Activated T-helper 17 cell treated with anti-CD3 and anti-CD28 coated beads, Interleukin-2, amount 50 U/mL, for 72 hours (primary cell): ENCODE measurements at regions not wholly inside any gene's neighbourhood (a gene's known extent, or its start where the extent isn't known, plus 50 kb on each side); places are given as distances from the start of the nearest gene placed in this dataset.
"Not testable (repeated sequence)": the region's sequence is repeated elsewhere in the genome, so short reads cannot be mapped to it uniquely, and the experiment has no call there.

Experiments
- ATAC-seq: fragments of 150-1000 bp; cut with Tn5 transposase; replicated peaks from 2 replicates; pipeline ENCODE4 v1.10.0; 2021; ENCODE audit warnings: mild to moderate bottlenecking, moderate library complexity
- H3K27ac Mint-ChIP-seq: one replicate; pipeline ENCODE4 v1.8.0; 2022; ENCODE audit warnings: mixed read lengths
- H3K27me3 Mint-ChIP-seq: one replicate; pipeline ENCODE4 v1.8.0; 2022; ENCODE audit warnings: mixed read lengths
- H3K36me3 Mint-ChIP-seq: one replicate; pipeline ENCODE4 v1.8.0; 2022; ENCODE audit warnings: low read depth, mild to moderate bottlenecking, mixed read lengths
- H3K4me1 Mint-ChIP-seq: one replicate; pipeline ENCODE4 v1.8.0; 2022; ENCODE audit warnings: mixed read lengths
- H3K4me3 Mint-ChIP-seq: one replicate; pipeline ENCODE4 v1.8.0; 2022; ENCODE audit warnings: mild to moderate bottlenecking, mixed read lengths
- H3K9me3 Mint-ChIP-seq: one replicate; pipeline ENCODE4 v1.8.0; 2022; ENCODE audit warnings: mixed read lengths

- H3K4me3 Mint-ChIP-seq, H3K27ac Mint-ChIP-seq, H3K36me3 Mint-ChIP-seq, H3K4me1 Mint-ChIP-seq, H3K9me3 Mint-ChIP-seq, ATAC-seq: not testable (repeated sequence)
- peaks cover 14% of the 10 kb centered on the region for H3K27me3 Mint-ChIP-seq
Observed at GRCh38 chr10:118964476-118964875, 65.0 kb upstream of the NANOS1 start.

- no peak for ATAC-seq
- H3K27ac Mint-ChIP-seq = no peak overlapping the region
- no peak overlapping the region for H3K4me3 Mint-ChIP-seq
- H3K27me3 Mint-ChIP-seq = peaks cover 14% of the 10 kb centered on the region
- H3K9me3 Mint-ChIP-seq = no peaks in the 10 kb centered on the region
- no peaks in the 10 kb centered on the region for H3K4me1 Mint-ChIP-seq
- no peaks in the 10 kb centered on the region for H3K36me3 Mint-ChIP-seq
Observed at GRCh38 chr10:118965096-118965495, 64.4 kb upstream of the NANOS1 start.

GRCh38 chr10:118965645-118966044 is 63.9 kb upstream of the NANOS1 start:
- H3K9me3 Mint-ChIP-seq = no peaks in the 10 kb centered on the region
- no peaks in the 10 kb centered on the region for H3K36me3 Mint-ChIP-seq
- no peak overlapping the region for H3K4me3 Mint-ChIP-seq
- no peaks in the 10 kb centered on the region for H3K4me1 Mint-ChIP-seq
- no peak for ATAC-seq
- H3K27ac Mint-ChIP-seq = no peak overlapping the region
- peaks cover 14% of the 10 kb centered on the region for H3K27me3 Mint-ChIP-seq

- no peaks in the 10 kb centered on the region for H3K9me3 Mint-ChIP-seq
- no peak for ATAC-seq
- H3K36me3 Mint-ChIP-seq = no peaks in the 10 kb centered on the region
- no peak overlapping the region for H3K4me3 Mint-ChIP-seq
- H3K27me3 Mint-ChIP-seq = peaks cover 18% of the 10 kb centered on the region
- H3K4me1 Mint-ChIP-seq = no peaks in the 10 kb centered on the region
- H3K27ac Mint-ChIP-seq = no peak overlapping the region
Observed at GRCh38 chr10:118966076-118966849, 63.3 kb upstream of the NANOS1 start.

- ATAC-seq = no peak
- H3K27me3 Mint-ChIP-seq = peaks cover 20% of the 10 kb centered on the region
- no peak overlapping the region for H3K27ac Mint-ChIP-seq
- H3K9me3 Mint-ChIP-seq = no peaks in the 10 kb centered on the region
- no peaks in the 10 kb centered on the region for H3K4me1 Mint-ChIP-seq
- no peak overlapping the region for H3K4me3 Mint-ChIP-seq
- H3K36me3 Mint-ChIP-seq = no peaks in the 10 kb centered on the region
Observed at GRCh38 chr10:118966850-118967125, 62.7 kb upstream of the NANOS1 start.

- no peak for ATAC-seq
- no peaks in the 10 kb centered on the region for H3K36me3 Mint-ChIP-seq
- no peak overlapping the region for H3K4me3 Mint-ChIP-seq
- H3K4me1 Mint-ChIP-seq = no peaks in the 10 kb centered on the region
- H3K9me3 Mint-ChIP-seq = no peaks in the 10 kb centered on the region
- H3K27ac Mint-ChIP-seq = no peak overlapping the region
- peaks cover 23% of the 10 kb centered on the region for H3K27me3 Mint-ChIP-seq
Observed at GRCh38 chr10:118967160-118967559, 62.4 kb upstream of the NANOS1 start.

GRCh38 chr10:118968060-118968459 is 61.5 kb upstream of the NANOS1 start:
- peaks cover 23% of the 10 kb centered on the region for H3K27me3 Mint-ChIP-seq
- H3K36me3 Mint-ChIP-seq = no peaks in the 10 kb centered on the region
- no peaks in the 10 kb centered on the region for H3K4me1 Mint-ChIP-seq
- ATAC-seq = no peak
- H3K9me3 Mint-ChIP-seq = no peaks in the 10 kb centered on the region
- H3K27ac Mint-ChIP-seq = no peak overlapping the region
- no peak overlapping the region for H3K4me3 Mint-ChIP-seq

- H3K4me3 Mint-ChIP-seq = no peak overlapping the region
- no peaks in the 10 kb centered on the region for H3K4me1 Mint-ChIP-seq
- peaks cover 4% of the 10 kb centered on the region for H3K9me3 Mint-ChIP-seq
- H3K27ac Mint-ChIP-seq = no peak overlapping the region
- H3K27me3 Mint-ChIP-seq = peaks cover 24% of the 10 kb centered on the region
- H3K36me3 Mint-ChIP-seq = no peaks in the 10 kb centered on the region
- no peak for ATAC-seq
Observed at GRCh38 chr10:118968482-118968881, 61.0 kb upstream of the NANOS1 start.

GRCh38 chr10:118969014-118969413 is 60.5 kb upstream of the NANOS1 start:
- Mint-ChIP-seq H3K27ac (no peak overlapping the region), H3K36me3 (no peaks in the 10 kb centered on the region), H3K4me3 (no peak overlapping the region), H3K4me1 (no peaks in the 10 kb centered on the region), H3K9me3 (peaks cover 6% of the 10 kb centered on the region), H3K27me3 (peaks cover 23% of the 10 kb centered on the region)
- ATAC-seq = no peak

GRCh38 chr10:118970770-118971169 is 58.7 kb upstream of the NANOS1 start:
- Mint-ChIP-seq H3K27me3 (peaks cover 27% of the 10 kb centered on the region), H3K9me3 (peaks cover 6% of the 10 kb centered on the region), H3K27ac (no peak overlapping the region), H3K36me3 (no peaks in the 10 kb centered on the region), H3K4me1 (no peaks in the 10 kb centered on the region), H3K4me3 (no peak overlapping the region)
- no peak for ATAC-seq

GRCh38 chr10:118971187-118971586 is 58.3 kb upstream of the NANOS1 start:
- peaks cover 6% of the 10 kb centered on the region for H3K9me3 Mint-ChIP-seq
- peaks cover 23% of the 10 kb centered on the region for H3K27me3 Mint-ChIP-seq
- no peak overlapping the region for H3K27ac Mint-ChIP-seq
- ATAC-seq = no peak
- no peak overlapping the region for H3K4me3 Mint-ChIP-seq
- H3K4me1 Mint-ChIP-seq = no peaks in the 10 kb centered on the region
- H3K36me3 Mint-ChIP-seq = no peaks in the 10 kb centered on the region

GRCh38 chr10:118971876-118972275 is 57.6 kb upstream of the NANOS1 start:
- H3K4me3 Mint-ChIP-seq = no peak overlapping the region
- H3K9me3 Mint-ChIP-seq = peaks cover 6% of the 10 kb centered on the region
- peaks cover 22% of the 10 kb centered on the region for H3K27me3 Mint-ChIP-seq
- no peak overlapping the region for H3K27ac Mint-ChIP-seq
- H3K36me3 Mint-ChIP-seq = no peaks in the 10 kb centered on the region
- H3K4me1 Mint-ChIP-seq = no peaks in the 10 kb centered on the region
- ATAC-seq = no peak

GRCh38 chr10:118973744-118974143 is 55.8 kb upstream of the NANOS1 start:
- no peak overlapping the region for H3K27ac Mint-ChIP-seq
- H3K27me3 Mint-ChIP-seq = peaks cover 23% of the 10 kb centered on the region
- no peak for ATAC-seq
- H3K9me3 Mint-ChIP-seq = peaks cover 6% of the 10 kb centered on the region
- no peak overlapping the region for H3K4me3 Mint-ChIP-seq
- no peaks in the 10 kb centered on the region for H3K4me1 Mint-ChIP-seq
- no peaks in the 10 kb centered on the region for H3K36me3 Mint-ChIP-seq

GRCh38 chr10:118974951-118975350 is 54.6 kb upstream of the NANOS1 start:
- no peak for ATAC-seq
- no peaks in the 10 kb centered on the region for H3K4me1 Mint-ChIP-seq
- H3K4me3 Mint-ChIP-seq = no peak overlapping the region
- H3K36me3 Mint-ChIP-seq = no peaks in the 10 kb centered on the region
- H3K9me3 Mint-ChIP-seq = peaks cover 6% of the 10 kb centered on the region
- peaks cover 22% of the 10 kb centered on the region for H3K27me3 Mint-ChIP-seq
- H3K27ac Mint-ChIP-seq = no peak overlapping the region

- H3K4me3 Mint-ChIP-seq, H3K36me3 Mint-ChIP-seq: not testable (repeated sequence)
Observed at GRCh38 chr10:118976219-118976618, 53.3 kb upstream of the NANOS1 start.

More at GRCh38 chr10:118976219-118976618, 53.3 kb upstream of the NANOS1 start:
- peaks cover 18% of the 10 kb centered on the region for H3K27me3 Mint-ChIP-seq
- ATAC-seq, H3K4me1 Mint-ChIP-seq, H3K27ac Mint-ChIP-seq, H3K9me3 Mint-ChIP-seq: not testable (repeated sequence)
